ENCODE measurements at regions not wholly inside any gene's neighbourhood (a gene's known extent, or its start where the extent isn't known, plus 50 kb on each side); places are given as distances from the start of the nearest gene placed in this dataset.

DNA sequence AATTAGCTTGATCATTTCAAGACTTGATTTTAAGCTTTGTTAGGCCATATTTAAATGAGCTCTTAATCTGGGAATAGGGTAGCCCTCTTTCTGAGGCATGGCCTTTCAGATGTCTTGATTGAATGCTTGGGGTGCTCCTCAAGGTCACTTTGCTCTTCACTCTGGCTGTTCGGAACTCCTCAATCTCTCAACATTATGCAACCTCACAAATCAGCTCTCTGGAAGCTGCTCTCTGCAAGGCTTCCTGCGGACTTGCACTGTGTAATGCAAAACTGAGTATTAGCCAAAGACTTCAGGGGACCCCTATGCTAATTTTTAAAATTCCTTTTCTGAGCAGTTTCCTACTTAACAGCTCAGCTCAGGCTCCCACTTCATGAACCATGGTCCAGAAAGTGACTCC is 398.3 kb downstream of the PRDM5 start:
- DNase-seq, result no peak

DNA sequence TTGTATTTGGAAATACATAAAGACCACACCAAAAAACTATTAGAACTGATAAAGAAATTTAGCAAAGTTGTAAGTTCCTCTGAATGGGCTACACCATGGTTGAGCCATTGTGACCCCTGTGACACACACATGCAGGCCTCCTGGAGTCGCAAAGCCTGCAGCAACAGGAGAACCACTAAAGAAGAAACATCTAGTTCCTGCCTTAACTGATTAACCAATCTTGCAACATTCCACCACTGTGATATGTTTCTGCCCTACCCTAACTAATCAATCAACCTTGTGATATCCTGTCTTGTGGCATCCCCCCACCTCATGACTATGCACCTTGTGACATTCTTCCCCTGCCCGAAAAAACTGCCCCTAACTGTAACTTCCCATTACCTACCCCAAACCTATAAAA is 401.8 kb downstream of the PRDM5 start:
- DNase-seq, result no peak

DNA sequence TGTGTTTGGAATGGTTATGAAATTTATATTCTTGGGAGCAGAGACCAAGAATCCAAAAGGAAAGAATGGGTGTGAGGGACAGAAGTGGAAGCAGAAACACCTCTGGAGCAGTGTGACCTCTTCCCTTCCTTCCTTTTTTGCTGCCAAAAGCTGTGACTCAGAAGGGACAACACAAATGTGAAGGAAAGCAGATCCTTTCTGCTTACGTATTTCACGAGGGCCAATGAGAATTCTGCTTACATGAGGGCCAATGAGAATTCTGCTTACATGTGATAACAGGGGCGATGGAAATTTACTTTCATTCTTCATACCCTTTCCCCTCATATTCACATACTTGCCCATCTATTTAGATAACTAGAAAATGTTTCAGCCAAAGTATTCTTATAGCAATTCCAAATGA is 404.6 kb downstream of the PRDM5 start:
- no peak for DNase-seq

DNA sequence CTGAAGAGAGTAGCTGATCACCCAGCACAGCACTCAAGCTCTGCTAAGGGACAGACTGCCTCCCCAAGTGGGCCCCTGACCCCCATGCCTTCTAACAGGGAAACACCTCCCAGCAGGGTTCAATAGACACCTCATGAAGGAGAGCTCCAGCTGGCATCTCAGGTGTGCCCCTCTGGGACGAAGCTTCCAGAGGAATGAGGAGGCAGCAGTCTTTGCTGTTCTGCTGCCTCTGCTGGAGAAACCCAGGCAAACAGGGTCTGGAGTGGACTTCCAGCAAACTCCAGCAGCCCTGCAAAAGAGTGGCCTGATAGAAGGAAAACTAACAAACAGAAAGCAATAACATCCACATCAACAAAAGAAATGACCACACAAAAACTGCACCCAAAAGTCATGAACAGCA is 412.8 kb downstream of the PRDM5 start:
- no peak for DNase-seq

DNA sequence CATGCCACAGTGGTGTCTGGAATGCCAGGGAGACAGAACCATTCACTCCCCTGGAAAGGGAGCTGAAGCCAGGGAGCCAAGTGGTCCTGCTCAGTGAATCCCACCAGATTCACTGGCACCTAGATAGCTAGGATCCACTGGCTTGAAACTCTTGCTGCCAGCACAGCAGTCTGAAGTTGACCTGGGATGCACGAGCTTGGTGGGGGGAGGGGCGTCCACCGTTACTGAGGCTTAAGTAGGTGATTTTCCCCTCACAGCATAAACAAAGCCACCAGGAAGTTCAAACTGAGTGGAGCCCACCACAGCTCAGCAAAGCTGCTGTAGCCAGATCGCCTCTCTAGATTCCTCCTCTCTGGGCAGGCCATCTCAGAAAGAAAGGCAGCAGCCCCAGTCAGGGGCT is 413.3 kb downstream of the PRDM5 start:
- DNase-seq, result no peak

DNA sequence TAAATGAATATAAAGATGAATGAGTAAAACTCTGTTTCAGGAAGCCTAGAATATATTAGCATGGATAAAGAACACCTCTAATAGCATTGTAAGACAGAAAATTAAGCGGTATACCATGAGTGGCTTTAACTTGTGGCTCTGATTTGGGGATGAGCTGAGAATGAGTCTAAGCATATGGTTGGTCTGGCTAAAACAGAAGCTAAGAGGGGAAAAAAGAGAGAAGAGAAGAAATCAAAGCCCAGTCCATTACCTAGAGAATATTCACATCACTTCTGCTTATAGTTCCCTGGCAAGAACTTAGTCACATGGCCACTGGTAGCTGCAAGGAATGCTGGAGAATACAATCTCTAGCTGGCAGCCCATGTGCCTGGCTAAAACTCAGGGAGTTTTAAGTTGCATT is 414.5 kb downstream of the PRDM5 start:
- DNase-seq, result no peak

DNA sequence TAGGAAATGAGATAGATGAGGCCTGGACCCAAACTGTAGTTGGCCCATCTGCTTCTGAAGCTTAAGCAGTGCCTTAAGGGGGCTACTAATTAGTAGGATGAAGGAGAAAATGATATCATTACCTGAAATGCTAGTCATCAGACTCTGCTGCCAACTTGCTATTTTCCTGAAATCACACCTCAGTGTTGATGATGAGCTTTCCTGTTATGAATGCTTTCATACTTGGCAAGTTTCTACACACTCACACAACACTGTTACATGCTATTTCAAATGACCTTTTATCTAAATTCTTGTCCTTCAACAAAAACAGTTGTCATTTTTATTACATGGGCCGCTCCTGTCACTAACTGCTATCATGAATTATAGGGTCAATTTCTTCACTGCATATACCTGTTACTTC is 416.0 kb downstream of the PRDM5 start:
- no peak for DNase-seq

DNA sequence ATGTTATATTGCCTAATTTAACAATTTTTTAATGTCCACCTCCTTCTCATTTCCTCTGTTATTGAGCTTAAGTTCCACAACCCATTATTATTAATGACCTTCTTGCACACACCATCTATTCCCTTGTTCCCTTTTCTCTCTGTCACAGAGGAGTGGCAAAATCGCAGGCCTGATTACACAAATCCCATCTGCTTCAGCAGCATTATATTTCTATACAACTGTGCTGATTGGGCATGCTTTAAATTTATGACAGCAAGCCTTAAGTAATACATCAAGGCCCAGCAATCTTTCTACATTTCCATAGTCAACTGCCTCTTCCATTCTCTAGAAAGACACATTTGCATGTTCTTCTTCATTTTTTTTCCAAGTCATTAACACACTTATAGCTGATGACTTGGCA is 423.8 kb downstream of the PRDM5 start:
- no peak for DNase-seq

DNA sequence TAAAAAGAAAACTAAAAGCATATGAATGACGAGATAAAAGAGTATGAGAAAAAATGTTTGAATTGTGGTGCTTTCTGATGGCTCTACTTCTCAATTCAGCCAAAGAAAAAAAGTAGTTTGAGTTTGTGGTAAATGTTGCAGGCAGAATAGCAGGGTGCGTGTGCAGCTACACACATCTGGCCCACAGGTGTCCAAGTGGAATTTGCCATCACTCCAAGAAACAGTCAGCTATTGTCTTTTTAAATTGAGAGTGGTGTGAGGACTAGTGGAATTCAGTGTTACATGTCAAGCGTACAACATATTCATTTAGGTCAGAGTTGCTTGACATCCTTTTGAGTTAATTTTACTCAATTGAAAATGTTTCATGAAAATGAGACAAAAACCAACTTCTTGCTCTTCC is 424.8 kb upstream of the MAD2L1 start:
- no peak for DNase-seq

DNA sequence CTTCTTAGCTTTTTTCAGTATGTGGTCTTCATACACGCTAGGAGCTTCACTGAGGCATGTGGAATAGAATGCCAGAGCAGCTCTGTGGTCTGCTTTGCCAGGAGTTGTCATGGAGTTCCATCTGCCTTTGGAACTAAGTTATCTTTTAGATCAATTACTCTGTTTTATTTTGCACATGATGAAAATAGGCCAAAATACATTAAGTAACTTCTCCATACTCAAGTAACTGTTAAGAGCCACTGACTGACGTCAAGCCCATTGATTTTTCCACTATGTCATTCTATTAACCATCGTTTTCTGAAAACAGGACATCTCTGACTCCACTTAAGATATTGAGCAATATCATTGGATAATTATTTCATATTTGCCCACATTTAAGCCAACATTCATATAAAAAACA is 415.1 kb upstream of the MAD2L1 start:
- DNase-seq, result no peak

DNA sequence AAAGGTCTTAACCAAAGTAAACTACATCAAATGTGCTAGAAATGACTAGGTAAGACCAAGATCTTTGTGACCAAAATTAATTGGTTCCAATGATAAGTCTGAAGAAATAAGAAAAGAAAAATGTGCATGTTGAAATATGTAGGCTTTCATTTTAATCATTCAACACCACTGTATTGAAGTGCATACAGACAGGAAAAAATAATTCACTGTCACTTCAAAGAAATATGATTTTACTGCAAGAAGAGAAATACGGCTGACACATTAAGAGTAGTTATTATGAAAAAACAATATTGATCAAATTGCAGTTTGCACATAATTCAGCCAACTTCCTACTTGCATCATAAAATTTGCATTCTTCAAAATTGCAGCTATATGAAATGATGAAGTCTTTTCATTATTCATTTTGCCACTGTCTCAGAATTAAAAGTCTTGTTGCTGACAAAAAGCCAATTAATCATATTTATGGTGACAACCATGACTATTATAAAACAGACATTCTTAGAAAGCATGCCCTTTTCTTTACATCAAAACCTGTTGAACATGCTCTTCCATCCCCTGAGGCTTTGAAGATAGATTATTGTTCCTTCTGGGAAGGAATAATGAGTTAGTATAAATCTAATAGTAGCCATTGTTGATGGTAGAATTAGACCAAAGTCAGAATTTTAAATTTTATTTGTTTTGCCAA is 405.9 kb upstream of the MAD2L1 start:
- no peak for DNase-seq

DNA sequence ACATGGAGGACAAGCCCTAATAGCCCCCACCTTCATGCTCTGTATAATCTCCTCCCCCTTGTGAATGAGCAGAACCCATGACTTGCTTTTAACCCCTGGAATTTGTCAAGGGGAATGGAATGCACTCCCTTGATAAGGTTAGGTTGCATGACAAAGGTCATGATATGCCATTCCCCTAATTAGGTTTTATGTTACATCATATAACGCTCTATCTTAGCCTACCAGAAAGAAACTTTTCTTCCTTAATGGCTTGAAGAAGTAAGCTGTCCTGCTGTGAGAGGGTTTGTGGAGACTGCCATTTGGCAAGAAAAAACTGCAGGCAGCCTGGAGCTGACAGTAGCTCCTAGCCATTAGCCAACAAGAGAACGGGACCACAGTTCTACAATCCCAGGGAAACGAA is 399.8 kb upstream of the MAD2L1 start:
- DNase-seq, result no peak

DNA sequence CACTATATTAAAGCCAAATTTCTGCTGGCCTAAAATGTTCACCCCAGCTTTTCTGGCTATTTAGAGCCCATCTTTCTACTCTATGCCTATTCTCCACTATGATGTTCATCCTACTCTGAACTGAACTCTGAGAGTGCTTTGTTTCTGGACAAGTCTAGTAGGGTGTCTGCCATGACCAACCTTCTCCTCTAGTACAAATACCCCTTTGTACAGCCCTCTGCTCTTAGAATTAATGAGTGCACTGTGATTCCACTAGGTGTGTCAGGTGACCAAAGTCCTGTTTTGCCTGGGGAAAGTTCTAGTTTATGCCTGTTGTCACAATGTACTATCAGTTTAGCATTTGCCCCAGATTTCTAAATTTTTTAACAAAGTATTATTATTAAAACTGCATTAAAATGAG is 388.1 kb upstream of the MAD2L1 start:
- no peak for DNase-seq

DNA sequence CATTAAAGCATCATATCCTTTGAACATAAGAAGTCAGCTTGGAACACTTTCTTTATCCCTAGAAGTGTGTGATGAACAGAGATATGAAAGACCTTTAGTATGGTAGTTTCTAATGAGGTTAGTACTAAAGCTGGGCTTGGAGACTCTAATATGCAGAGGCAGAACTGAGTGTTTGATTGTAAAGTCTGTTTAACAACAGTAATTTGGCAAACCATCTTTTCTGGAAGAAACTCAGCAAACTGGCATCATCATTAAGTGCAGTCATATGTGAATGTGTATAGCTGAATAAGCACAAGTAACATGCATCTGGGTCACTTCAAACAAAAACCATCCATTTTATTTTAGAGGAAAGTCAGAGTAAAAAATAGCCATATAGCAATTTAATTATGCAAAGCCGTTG is 385.9 kb upstream of the MAD2L1 start:
- DNase-seq, result no peak

DNA sequence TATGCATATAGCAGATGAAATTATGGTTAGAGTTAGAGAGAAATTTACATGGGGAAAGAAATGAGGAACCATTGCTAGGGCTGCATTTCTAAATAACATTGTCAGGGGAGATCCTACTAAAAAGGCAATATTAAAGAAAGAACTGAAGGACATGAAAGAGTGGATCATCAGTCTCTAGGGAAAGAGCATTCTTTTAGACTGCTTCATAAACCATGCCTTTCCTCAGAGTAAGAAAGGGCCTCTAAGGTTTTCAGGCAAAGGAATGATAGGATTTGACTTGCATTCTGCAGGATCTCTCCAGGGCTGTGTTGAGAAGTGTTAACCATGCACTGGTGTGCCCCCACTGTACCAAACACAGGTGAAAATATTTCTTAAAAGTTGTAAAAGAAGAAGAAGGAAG is 385.4 kb upstream of the MAD2L1 start:
- DNase-seq, result no peak

DNA sequence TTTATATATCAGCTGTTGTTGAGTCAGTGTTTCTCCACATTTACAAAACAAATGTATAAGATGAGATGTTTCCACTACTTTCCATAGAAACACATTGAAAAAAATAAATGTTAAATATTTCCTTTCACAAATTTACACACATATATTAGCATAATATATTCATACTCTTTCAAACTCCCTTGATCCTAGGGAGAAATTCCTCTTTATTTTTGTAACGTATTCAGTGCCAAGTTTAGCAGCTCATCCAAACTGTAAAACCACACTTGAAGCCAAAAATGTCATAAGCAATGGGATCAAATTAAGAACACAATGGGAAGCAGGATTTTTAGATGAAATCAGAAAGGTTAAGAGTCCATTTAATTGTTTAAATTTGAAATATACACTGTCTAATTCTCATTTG is 381.1 kb upstream of the MAD2L1 start:
- DNase-seq, result no peak

DNA sequence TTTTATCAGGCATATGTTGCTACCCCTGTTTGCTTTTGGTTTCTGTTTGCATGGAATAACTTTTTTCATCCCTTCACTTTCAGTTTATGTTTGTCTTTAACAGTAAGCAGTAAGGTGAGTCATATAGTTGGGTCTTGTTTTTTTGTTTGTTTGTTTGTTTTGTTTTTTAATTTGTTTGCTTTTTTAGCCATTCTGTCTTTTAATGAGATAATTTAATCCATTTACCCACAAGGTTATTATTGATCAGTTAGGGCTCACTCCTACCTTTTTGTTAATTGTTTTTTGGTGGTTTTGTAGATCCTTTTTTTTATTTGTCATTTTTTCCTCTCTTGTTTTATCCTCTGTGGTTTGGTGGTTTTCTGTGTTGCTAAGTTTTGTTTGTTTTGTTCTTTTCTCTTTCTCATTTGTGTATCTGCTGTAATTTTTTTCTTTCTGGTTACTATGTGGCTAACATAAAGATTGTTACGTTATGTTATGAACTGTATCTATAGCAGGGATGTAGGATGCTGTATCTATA is 379.5 kb upstream of the MAD2L1 start:
- no peak for DNase-seq

DNA sequence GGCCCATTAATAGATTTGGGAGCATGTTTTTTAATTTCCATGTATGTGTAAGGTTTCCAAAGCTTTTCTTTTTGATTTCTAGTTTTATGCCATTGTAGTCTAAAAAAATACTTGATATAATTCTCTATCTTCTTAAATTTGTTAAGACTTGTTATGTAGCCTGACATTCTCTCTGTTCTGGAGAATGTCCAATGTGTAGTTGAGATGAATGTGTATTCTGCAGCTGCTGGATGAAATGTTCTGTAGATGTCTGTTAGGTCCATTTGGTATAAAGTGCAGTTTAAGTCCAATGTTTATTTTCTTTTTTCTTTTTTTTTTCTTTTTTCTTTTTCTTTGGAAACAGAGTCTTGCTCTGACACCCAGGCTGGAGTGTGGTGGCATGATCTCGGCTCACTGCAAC is 378.5 kb upstream of the MAD2L1 start:
- DNase-seq, result no peak

DNA sequence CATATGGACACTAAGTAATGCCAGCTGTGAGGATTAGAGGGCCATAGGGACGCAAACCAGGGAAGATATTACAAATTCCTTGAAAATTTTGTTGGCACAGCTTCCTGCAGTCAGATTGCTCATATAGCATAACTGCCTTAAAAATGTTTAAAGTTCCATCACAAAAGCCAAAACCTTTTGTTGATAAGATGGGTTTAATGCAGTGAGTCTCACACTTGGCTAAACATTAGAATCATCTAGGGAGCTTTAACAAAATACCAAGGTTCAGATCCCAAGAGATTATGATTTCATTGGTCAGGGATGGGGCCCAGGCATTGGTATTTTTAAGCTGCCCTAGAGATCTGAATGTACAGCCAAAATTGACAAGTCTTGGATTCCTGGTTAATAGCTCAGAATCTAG is 376.5 kb upstream of the MAD2L1 start:
- no peak for DNase-seq

DNA sequence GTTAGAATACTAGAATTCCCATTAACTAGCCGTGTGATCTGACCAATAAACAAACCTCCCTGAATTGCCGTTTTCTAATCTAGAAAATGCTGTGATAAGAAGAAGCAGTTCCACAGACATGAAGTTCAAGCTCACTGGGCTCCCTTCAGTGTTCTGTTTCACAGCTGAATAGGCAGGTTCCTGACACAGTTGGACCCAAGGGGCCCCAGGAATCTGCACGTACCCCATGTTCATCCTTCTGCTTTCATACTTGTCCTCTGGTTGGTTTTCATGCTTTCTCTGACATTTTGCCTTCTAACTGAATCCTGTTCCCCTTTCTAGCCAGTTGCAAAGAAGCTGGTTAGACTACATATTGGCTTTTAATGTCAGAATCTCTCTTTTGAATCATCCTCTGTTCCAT is 374.1 kb upstream of the MAD2L1 start:
- no peak for DNase-seq

DNA sequence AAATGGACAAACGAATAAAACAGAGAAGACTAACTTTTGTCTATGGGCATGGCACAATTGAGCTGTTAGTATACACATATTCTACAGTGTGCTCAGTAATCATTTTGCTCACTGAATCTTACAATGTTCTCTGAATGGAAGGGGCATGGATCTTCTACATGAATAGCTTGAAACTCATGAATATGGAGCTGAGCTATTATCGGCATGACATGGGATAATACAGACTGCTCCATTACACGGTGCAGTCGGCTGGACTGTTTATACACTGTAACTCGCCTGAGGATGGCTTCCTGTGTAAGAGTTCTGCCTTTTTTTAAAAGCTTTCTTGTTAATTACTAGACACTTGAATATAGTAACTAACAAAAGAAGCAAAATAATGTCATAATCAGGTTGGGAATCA is 368.5 kb upstream of the MAD2L1 start:
- DNase-seq, result no peak

DNA sequence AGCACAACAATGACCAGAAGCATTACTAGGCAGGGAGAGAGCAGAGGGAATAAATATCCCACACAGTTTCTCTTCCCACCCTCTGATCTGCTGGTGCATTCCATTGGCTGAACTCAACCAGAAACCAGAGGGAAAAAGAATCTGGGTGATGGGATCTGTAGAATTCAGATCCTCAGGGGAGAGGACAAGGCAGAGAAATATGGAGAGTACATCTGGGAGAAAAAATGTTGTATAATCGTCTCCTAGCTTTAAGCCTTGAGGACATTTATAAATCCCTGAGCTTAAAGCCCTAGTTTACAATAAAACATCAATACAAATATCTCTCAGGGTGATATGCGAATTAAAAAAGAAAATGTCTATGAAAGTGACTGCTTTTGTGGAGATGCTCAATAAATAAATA is 368.1 kb upstream of the MAD2L1 start:
- no peak for DNase-seq

DNA sequence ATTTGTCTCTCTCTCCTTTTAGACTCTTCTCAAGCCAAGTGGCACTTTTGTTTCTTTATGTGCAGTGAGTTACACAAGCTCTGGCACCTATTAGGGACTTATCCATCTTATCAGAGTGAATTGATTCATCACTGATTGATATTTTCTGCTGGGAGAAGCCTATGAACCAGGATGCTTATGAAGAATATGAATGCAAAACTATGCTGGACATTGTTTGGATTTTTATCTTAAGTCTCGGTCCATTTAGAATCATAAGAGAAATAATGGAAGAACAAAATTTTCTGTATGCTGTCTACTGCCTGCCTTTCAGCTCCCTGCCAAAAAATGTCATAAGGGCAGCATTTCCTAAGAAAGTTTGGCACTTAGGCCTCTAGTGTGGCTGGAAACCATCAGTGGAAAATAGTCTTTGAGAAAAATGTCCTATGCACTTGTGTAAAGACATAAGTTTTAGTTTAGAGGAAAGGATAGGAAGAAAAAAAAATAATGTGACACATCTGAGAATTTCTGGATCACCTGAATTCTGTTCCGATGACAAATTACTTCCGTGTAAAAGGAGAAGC is 365.7 kb upstream of the MAD2L1 start:
- no peak for DNase-seq

DNA sequence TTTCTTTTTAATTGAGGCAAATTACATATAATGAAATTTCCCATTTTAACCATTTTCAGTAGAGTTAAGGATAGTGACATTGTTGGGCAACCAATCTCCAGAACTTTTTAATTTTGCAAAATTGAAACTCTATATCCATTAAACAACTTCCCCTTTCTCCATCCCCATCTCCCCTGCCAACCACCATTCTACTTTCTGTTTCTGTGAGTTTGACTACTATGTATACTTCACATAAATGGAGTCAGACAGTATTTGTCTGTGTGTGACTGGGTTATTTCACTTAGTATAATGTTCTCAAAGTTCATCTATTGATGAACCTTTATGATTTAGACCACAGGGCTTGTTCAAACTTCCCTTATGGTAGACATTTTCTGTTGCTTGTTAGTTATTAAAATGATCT is 364.5 kb upstream of the MAD2L1 start:
- DNase-seq, result no peak

DNA sequence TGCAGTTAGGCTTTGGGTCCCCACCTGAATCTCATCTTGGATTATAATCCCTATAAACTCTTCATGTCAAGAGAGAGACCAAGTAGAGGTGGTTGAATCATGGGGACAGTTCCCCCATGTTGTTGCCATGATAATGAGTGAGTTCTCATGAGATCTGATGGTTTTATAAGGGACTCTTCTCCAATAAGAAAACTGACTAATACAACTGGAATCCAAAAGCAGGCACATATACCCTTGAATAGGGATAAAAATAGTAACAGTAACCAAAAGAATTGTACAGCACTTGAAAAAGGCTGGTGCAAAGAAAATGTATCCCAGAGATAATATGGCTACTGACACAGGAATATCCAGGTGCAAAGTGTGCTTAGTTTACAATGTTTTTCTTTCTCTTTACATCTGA is 351.5 kb upstream of the MAD2L1 start:
- no peak for DNase-seq

Data from AML-193 (cell line).